ENCODE measurements at regions not wholly inside any gene's neighbourhood (a gene's known extent, or its start where the extent isn't known, plus 50 kb on each side); places are given as distances from the start of the nearest gene placed in this dataset.

DNA sequence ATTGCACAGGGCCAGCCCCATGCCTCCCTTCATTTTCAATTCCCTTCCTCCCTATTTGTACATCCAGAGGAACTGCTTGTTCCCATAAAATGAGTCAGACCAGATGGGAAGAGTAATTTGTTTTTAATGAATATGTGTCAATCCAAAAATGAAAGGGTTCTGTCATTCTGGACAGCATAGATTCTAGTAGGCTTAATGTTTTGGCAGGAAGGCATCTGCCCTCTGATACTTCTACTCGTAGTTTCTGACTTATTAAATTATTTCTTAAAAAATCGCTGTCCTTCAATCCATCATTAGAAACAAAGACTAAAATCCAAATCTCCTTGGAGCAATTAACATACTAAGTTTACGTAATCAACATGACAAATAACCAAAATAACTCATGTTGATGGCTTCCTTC lies 665.5 kb downstream of the TENT5A start:
- TF ChIP-seq, protein P1, sequence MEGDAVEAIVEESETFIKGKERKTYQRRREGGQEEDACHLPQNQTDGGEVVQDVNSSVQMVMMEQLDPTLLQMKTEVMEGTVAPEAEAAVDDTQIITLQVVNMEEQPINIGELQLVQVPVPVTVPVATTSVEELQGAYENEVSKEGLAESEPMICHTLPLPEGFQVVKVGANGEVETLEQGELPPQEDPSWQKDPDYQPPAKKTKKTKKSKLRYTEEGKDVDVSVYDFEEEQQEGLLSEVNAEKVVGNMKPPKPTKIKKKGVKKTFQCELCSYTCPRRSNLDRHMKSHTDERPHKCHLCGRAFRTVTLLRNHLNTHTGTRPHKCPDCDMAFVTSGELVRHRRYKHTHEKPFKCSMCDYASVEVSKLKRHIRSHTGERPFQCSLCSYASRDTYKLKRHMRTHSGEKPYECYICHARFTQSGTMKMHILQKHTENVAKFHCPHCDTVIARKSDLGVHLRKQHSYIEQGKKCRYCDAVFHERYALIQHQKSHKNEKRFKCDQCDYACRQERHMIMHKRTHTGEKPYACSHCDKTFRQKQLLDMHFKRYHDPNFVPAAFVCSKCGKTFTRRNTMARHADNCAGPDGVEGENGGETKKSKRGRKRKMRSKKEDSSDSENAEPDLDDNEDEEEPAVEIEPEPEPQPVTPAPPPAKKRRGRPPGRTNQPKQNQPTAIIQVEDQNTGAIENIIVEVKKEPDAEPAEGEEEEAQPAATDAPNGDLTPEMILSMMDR (IDR thresholded peaks at IDR 0.05 in 4 of 5, conservative IDR thresholded peaks at IDR 0.05 in 1 of 5) = no peak
- TF ChIP-seq POLR2A (IDR thresholded peaks at IDR 0.05) = no peak

Data from gastrocnemius medialis (tissue), 4 donors.